ENCODE measurements at regions not wholly inside any gene's neighbourhood (a gene's known extent, or its start where the extent isn't known, plus 50 kb on each side); places are given as distances from the start of the nearest gene placed in this dataset.

GRCh38 chr21:43301409-43302061, 125.4 kb downstream of the SIK1 start:
- TF ChIP-seq EZH2phosphoT487 (IDR thresholded peaks at IDR 0.05; ENCODE audit: borderline replicate concordance, low read depth, low read length) (no peak), CTCF (conservative IDR thresholded peaks at IDR 0.05; ENCODE audit: low read length) (no peak)
- no peak for DNase-seq (ENCODE audit: low spot score)
- H3K79me2 ChIP-seq (ENCODE audit: insufficient read depth, low read depth, low read length), result no peaks in the 10 kb centered on the region
- intact Hi-C loops (cut with micrococcal nuclease; ENCODE audit: unreplicated experiment), result no loop called here
- no peak overlapping the region for H2AFZ ChIP-seq (ENCODE audit: low read length)
- H3K4me3 ChIP-seq (ENCODE audit: low read depth, low read length, poor library complexity, severe bottlenecking), result no peak overlapping the region
- H3K9me3 ChIP-seq (ENCODE audit: low read length), result no peaks in the 10 kb centered on the region
- H4K20me1 ChIP-seq (ENCODE audit: insufficient read depth, low read length), result no peaks in the 10 kb centered on the region
- H3K4me1 ChIP-seq (ENCODE audit: insufficient read depth, low read length, poor library complexity, severe bottlenecking), result peaks cover 10% of the 10 kb centered on the region
- BruUV-seq (replicated peaks), result no TSS peak
- CTCF ChIA-PET (ENCODE audit: unreplicated experiment), result no interaction called here
- POLR2A ChIA-PET, result no interaction called here
- H3K4me2 ChIP-seq (ENCODE audit: low read length), result no peak overlapping the region
- no peak overlapping the region for H3K27ac ChIP-seq (ENCODE audit: low read depth, low read length, poor library complexity, severe bottlenecking)
- no peaks in the 10 kb centered on the region for H3K9me2 ChIP-seq (ENCODE audit: insufficient read depth, low read length)
- no peaks in the 10 kb centered on the region for H3K36me3 ChIP-seq (ENCODE audit: insufficient read depth, low read length)

GRCh38 chr21:43300496-43301408, 126.2 kb downstream of the SIK1 start:
- CTCF ChIA-PET (ENCODE audit: unreplicated experiment), result no interaction called here
- Histone ChIP-seq H3K27ac (ENCODE audit: low read depth, low read length, poor library complexity, severe bottlenecking) (no peak overlapping the region), H3K4me2 (ENCODE audit: low read length) (no peak overlapping the region), H3K9me2 (ENCODE audit: insufficient read depth, low read length) (no peaks in the 10 kb centered on the region), H4K20me1 (ENCODE audit: insufficient read depth, low read length) (no peaks in the 10 kb centered on the region), H3K9me3 (ENCODE audit: low read length) (no peaks in the 10 kb centered on the region), H2AFZ (ENCODE audit: low read length) (no peak overlapping the region), H3K79me2 (ENCODE audit: insufficient read depth, low read depth, low read length) (no peaks in the 10 kb centered on the region), H3K4me3 (ENCODE audit: low read depth, low read length, poor library complexity, severe bottlenecking) (no peak overlapping the region), H3K4me1 (ENCODE audit: insufficient read depth, low read length, poor library complexity, severe bottlenecking) (peaks cover 12% of the 10 kb centered on the region), H3K36me3 (ENCODE audit: insufficient read depth, low read length) (no peaks in the 10 kb centered on the region)
- no peak for TF ChIP-seq CTCF (conservative IDR thresholded peaks at IDR 0.05; ENCODE audit: low read length)
- TF ChIP-seq EZH2phosphoT487 (IDR thresholded peaks at IDR 0.05; ENCODE audit: borderline replicate concordance, low read depth, low read length), result no peak
- POLR2A ChIA-PET, result no interaction called here
- intact Hi-C loops (cut with micrococcal nuclease; ENCODE audit: unreplicated experiment), result no loop called here
- no TSS peak for BruUV-seq (replicated peaks)
- DNase-seq (ENCODE audit: low spot score), result no peak
